ENCODE measurements at regions not wholly inside any gene's neighbourhood (a gene's known extent, or its start where the extent isn't known, plus 50 kb on each side); places are given as distances from the start of the nearest gene placed in this dataset.

DNA sequence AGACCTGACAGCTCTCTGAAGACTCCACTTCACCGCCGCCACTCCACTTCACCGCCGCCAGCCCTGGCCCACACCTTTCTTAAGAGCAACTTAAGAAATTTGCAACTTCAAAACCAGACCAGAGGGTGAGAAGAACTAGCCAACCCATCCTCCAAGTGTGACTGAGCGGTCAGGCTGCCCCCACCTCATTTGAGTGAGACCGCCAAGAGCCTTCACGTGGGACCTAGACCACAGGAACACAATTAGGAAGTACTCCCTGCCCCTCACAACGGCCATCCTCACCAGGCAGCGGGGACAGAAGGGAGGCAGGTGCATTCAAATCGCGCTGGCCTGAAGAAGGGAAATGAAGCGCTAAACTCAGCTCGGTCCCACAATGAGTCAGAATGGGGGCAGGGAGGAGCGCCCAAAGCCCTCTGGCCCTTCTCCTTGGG lies 156.8 kb upstream of the BCL6 start:
- no peak for DNase-seq (ENCODE audit: low spot score)

- DNase-seq (ENCODE audit: low spot score): no peak
Measured at GRCh38 chr3:187902936-187903335, 157.7 kb upstream of the BCL6 start.

- no peak for DNase-seq (ENCODE audit: low spot score)
Measured at GRCh38 chr3:187903697-187904096, 158.4 kb upstream of the BCL6 start.

DNA sequence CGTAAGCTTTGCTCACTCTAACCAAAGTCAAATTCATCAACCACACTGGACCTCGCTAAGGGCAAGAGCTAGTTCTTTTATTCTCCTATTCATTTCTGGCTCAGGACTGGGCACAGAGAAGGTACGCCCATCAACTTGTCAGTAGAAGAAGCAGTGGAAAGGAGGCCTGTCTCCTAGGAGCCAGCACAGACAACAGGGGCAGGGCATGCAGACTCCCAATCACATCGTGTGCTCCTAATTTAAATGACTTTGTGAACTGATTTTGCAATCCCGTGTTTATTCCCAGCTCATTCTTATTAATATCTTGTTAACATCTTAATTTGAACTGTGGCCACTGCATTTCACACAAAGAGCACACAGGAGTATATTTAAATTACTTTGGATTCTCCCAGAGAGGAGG lies 161.1 kb upstream of the BCL6 start:
- no peak for DNase-seq (ENCODE audit: low spot score)

DNA sequence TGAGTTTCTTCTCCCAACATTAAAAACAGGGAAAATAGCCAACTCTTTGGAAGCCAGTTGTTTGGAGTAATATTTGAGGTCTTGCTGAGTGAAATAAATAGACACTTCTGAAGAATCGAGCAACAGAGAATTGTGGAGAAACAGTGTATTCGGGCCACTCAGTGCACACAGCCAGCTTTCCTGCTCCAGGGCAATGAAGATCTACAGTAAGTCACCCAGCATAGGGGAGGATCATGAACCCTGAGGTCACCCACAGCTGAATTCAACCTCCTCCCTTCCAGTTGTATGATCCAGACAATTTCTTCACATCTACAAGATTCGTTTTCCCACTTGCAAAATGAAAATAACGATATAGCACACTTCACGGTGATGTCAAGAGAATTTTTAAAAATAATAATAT lies 161.7 kb upstream of the BCL6 start:
- no peak for DNase-seq (ENCODE audit: low spot score)

DNA sequence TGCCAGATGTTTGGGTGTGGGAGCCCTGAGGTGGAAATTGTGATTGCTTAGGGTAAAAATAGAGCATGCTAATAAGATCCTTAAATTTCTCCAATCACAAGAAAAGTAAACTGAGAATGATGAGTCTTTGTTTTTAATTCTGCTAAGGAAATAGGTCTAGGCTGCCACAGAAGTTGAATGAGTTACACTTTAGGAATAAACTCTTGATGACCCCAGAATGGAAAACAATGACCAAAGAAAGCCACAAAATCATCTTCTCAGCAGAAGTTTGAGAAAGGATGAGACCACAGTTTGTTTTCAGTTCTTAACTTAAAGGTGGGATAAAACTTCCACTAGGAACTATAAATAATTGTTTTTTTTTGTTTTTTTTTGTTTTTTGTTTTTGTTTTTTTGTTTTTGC lies 164.6 kb upstream of the BCL6 start:
- no peak for DNase-seq (ENCODE audit: low spot score)

GRCh38 chr3:187912007-187912406 lies 166.7 kb upstream of the BCL6 start:
- no peak for DNase-seq (ENCODE audit: low spot score)

- DNase-seq (ENCODE audit: low spot score): peak; percentile 12
Measured at GRCh38 chr3:187913617-187914033, 168.4 kb upstream of the BCL6 start.

GRCh38 chr3:187914231-187914630 lies 169.0 kb upstream of the BCL6 start:
- no peak for DNase-seq (ENCODE audit: low spot score)

DNA sequence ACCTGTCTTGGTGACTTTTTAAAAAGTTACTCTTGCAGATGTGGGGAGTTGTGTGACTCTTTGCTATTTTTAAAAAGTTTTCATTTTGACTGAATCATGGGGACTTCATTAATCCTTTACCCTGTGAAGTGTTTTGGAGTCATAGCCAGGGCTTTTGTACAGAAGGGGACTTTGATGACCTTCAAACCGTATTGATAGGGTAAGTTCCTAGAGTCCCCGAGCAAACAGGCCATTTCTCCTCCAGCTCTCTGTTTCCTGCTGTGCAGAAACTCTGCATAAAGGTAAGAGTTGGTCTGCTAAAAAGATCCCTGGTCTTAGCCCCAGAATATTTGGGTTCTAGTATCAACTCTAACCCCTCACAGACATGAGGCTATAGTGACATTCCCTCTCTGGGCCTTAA lies 170.8 kb upstream of the BCL6 start:
- no peak for DNase-seq (ENCODE audit: low spot score)

DNA sequence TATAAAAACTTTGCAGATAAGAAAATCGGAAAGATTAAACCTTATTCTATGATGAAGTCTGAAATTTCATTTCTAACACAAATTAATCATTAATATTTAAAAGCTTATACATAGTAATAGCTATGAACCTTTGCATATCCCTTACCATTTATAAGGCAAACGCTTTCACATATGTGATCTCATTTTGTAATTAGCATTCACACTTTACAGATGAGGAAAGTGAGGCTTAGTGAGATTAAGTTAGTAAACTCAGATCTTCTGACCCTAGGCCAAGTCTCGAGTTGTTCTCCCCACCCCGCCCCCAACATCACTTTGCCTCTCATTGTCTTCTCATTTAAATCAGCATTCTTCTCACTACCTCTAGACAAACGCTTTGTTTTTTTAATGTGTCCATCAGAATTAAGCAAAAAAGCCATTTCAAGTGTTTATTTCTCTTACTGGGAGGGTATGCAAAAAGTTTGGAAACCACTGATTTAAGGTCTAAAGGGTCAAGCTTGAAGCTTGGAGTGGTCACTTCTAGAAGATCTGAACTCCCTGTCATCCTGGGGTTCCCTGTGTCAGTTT lies 172.9 kb upstream of the BCL6 start:
- DNase-seq (ENCODE audit: low spot score): no peak

GRCh38 chr3:187919048-187919447 lies 173.8 kb upstream of the BCL6 start:
- no peak for DNase-seq (ENCODE audit: low spot score)

DNA sequence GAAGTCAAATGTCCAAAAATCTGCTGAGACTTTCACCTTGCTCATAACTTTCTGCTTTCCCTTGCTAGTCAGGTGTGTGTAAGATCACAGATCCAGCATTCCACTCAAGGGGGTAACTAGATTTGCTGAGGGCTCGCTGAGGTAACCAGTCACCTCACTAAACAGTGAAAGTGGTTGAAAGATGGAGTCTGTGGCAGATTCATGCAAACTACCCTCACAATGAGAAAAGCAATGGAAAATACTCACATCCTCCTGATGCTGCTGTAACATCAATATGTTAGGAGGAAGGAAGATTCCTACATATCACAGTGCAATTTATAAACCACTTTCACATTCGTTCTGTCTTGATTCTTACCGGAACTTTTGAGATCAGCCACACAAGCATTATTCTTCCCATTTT lies 174.3 kb upstream of the BCL6 start:
- no peak for DNase-seq (ENCODE audit: low spot score)

- no peak for DNase-seq (ENCODE audit: low spot score)
Measured at GRCh38 chr3:187920030-187920429, 174.8 kb upstream of the BCL6 start.

DNA sequence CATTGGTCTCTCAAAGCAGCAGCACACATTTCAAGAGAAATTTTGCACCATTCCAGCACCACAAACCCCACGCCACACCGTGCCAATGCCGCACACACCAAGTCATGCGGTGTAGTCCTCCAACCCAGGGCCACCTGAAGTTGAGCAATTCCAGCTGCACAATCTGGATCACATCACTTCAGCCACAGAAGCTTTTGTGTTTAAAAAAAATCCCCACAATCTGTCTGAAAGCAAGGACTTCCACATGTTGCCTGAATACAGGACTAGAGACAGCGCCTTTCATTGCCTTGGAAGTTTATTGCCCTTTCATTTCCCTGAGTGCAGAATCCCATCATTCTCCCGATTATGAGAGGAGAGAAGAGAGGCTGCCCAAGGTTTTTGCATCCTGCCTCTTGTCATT lies 175.6 kb upstream of the BCL6 start:
- no peak for DNase-seq (ENCODE audit: low spot score)

DNA sequence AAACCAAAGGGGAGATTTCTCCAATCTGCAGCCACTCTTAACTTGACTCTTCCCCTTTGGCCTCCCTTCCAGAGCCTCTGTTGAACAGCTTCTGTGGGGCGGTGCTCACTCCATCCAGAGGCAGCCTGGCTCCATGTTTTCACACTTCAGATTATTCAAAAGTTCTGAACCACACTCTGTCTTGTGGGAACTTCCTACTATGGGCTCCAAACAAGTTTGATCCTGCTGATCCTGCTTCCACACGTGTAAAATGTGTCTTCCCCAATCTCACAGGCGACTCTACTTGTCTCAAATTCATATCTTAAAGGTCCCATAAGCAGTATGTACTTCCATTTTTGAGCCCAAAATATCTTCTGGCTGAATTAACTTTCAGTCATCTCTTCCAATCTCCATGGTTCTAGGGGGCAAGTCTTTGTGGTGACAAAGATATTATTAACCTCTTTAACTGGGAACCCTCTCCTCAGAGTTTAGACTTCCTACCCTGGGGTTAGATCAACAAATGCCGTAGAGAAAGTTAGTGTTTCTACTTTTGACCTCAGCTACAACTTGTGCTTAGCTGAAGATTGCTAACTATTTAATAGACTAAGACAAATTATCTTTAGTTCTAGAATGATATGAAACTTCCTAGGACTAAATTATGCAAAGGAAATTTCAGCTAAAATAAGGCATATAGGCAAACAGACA lies 176.3 kb upstream of the BCL6 start:
- no peak for DNase-seq (ENCODE audit: low spot score)

- peak; percentile 23 for DNase-seq (ENCODE audit: low spot score)
Measured at GRCh38 chr3:187922704-187923416, 177.6 kb upstream of the BCL6 start.

- no peak for DNase-seq (ENCODE audit: low spot score)
Measured at GRCh38 chr3:187924651-187925050, 179.4 kb upstream of the BCL6 start.

DNA sequence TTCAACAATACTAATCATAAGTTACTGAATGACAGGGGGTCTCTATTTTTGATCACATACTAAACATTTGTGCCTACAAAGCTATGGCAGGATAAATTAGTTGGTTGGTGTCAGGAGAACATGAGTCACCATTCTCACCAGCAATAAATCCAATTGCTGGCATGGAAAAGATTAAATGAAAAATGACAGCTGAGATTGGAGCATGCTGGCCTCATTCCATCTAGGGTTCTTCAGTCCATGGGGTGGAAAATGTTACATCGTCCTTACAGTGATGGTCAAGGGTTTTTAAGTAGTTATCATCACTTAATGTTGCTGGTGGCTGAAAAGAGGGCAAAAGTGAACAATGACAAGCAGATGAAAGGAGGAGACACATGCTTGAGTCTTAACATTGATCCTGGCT lies 180.1 kb upstream of the BCL6 start:
- peak; percentile 35 for DNase-seq (ENCODE audit: low spot score)

GRCh38 chr3:187926620-187927019 lies 181.4 kb upstream of the BCL6 start:
- no peak for DNase-seq (ENCODE audit: low spot score)

DNA sequence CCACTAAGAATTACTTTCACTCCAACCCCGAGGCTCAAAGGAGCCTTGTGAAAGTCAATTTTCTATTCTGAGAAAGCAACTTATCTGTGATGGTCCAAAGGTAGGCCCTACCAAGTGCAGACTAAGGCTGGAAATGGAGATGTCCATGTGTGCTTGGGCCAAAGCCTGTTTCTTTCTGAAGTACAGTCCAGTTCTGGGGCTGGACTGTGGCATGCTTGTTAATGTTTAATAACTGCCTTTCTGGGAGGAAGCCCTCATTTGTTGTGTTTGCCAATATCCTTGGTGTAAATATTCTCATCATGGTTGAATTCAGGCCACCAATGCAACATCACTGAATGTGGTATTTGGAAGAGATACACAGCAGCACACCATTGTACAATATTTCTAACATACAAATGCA lies 182.3 kb upstream of the BCL6 start:
- DNase-seq (ENCODE audit: low spot score): no peak

DNA sequence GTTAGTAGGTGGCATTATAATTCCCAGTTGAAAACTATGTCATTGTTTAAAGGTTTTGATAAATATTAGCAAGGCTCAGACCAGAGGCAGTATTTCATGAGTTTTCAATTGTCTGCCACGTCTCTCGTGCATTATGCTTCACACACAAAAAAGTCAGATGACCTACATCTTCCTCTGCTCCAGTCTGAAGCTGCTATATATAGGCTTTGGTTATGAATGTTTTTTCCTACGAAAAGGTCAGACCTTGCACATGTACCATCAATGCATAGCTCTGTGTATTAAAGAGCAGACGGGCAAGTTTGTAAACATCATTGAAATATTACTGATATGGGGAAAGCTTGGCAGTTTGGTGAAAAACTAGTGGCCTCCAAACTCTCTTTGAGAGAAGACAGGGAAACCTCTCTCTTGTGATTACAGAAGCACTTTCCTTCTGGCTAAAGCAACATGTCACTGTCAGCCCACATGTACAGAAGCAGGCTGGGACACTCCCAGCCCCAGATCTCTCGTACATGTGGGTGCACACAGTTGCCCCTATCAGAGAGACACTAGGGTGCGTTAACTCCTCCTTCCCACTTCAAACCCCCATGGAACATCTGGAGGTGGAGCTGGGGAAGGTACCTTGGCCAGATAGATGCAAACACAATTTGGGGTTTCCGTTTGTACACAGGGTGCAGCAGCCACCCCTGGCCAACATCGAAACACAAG lies 184.0 kb upstream of the BCL6 start:
- DNase-seq (ENCODE audit: low spot score): no peak

GRCh38 chr3:187930021-187930420 lies 184.8 kb upstream of the BCL6 start:
- DNase-seq (ENCODE audit: low spot score): no peak
